ENCODE measurements at regions not wholly inside any gene's neighbourhood (a gene's known extent, or its start where the extent isn't known, plus 50 kb on each side); places are given as distances from the start of the nearest gene placed in this dataset.

DNA sequence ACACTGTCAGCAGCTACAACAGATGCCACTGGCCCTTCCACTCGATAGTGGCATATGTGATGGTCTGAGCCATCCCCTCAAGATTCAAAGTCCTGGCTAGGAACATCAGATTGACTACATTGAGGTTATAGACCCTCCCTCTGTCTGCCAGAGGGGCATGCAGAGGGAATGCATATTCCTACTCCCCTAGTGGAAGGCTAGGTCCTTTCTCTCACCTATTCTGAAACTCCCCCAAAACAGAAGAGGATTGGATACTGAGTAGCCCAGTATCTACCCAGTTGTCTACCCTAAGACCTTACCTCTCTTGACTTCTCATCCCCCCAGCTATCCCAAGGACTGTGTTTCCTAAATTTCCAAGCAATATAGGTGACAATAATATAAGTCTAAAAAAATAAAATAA lies 78.5 kb upstream of the PDE4D start:
- H3K4me3 ChIP-seq (ENCODE audit: low read length), result no peak overlapping the region
- no peaks in the 10 kb centered on the region for H3K79me2 ChIP-seq (ENCODE audit: low read length)
- H3K9ac ChIP-seq (ENCODE audit: low read length), result no peak overlapping the region
- no peak overlapping the region for H2AFZ ChIP-seq (ENCODE audit: low read length)
- no peak overlapping the region for H3K4me2 ChIP-seq (ENCODE audit: low read length)
- DNase-seq (no peak), ATAC-seq (no peak)
- POLR2A ChIA-PET (ENCODE audit: unreplicated experiment), result no interaction called here
- H3K36me3 ChIP-seq (ENCODE audit: low read depth, low read length), result no peaks in the 10 kb centered on the region
- H3F3A ChIP-seq (ENCODE audit: low read length, unreplicated experiment), result no peaks in the 10 kb centered on the region
- TF ChIP-seq EZH2 (IDR thresholded peaks at IDR 0.05; ENCODE audit: low read length, unreplicated experiment) (no peak), EZH2phosphoT487 (IDR thresholded peaks at IDR 0.05; ENCODE audit: borderline replicate concordance, low read length) (no peak)
- TF ChIP-seq, protein P1, sequence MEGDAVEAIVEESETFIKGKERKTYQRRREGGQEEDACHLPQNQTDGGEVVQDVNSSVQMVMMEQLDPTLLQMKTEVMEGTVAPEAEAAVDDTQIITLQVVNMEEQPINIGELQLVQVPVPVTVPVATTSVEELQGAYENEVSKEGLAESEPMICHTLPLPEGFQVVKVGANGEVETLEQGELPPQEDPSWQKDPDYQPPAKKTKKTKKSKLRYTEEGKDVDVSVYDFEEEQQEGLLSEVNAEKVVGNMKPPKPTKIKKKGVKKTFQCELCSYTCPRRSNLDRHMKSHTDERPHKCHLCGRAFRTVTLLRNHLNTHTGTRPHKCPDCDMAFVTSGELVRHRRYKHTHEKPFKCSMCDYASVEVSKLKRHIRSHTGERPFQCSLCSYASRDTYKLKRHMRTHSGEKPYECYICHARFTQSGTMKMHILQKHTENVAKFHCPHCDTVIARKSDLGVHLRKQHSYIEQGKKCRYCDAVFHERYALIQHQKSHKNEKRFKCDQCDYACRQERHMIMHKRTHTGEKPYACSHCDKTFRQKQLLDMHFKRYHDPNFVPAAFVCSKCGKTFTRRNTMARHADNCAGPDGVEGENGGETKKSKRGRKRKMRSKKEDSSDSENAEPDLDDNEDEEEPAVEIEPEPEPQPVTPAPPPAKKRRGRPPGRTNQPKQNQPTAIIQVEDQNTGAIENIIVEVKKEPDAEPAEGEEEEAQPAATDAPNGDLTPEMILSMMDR (conservative IDR thresholded peaks at IDR 0.05; ENCODE audit: low read depth, low read length), result no peak
- no peaks in the 10 kb centered on the region for H4K20me1 ChIP-seq (ENCODE audit: low read length)
- H3K27me3 ChIP-seq (ENCODE audit: low read length), result no peaks in the 10 kb centered on the region
- BruUV-seq (replicated peaks), result no TSS peak
- CTCF ChIA-PET, result no interaction called here
- H3K27ac ChIP-seq (ENCODE audit: low read length), result no peak overlapping the region
- no peaks in the 10 kb centered on the region for H3K4me1 ChIP-seq (ENCODE audit: insufficient read depth, low read length)
- intact Hi-C loops (cut with micrococcal nuclease), result no loop called here
- H3K9me3 ChIP-seq (ENCODE audit: low read length), result no peaks in the 10 kb centered on the region
- H3K9me2 ChIP-seq (replicated peaks; ENCODE audit: low read length), result no peaks in the 10 kb centered on the region

DNA sequence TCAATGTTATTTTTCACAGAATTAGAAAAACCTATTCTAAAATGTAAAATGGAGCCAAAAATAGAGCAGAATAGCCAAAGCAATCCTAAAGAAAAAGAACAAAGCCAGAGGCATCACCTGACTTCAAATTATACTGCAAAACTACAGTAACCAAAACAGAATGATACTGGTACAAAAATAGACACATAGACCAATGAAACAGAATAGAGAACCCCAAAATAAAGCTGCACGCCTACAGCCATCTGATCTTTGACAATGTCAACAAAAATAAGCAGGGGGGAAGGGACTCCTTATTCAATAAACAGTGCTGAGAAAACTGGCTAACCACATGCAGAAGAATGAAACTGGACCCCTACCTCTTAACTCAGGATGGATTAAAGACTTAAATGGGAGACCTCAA lies 65.8 kb upstream of the PDE4D start:
- Histone ChIP-seq H3K4me3 (ENCODE audit: low read length) (no peak overlapping the region), H3K27ac (ENCODE audit: low read length) (no peak overlapping the region), H3K9me2 (replicated peaks; ENCODE audit: low read length) (no peaks in the 10 kb centered on the region), H3K79me2 (ENCODE audit: low read length) (no peaks in the 10 kb centered on the region), H3F3A (ENCODE audit: low read length, unreplicated experiment) (no peaks in the 10 kb centered on the region), H3K9ac (ENCODE audit: low read length) (no peak overlapping the region), H4K20me1 (ENCODE audit: low read length) (no peaks in the 10 kb centered on the region), H3K4me1 (ENCODE audit: insufficient read depth, low read length) (no peaks in the 10 kb centered on the region), H3K9me3 (ENCODE audit: low read length) (no peaks in the 10 kb centered on the region), H2AFZ (ENCODE audit: low read length) (no peak overlapping the region), H3K27me3 (ENCODE audit: low read length) (peaks cover 3% of the 10 kb centered on the region), H3K36me3 (ENCODE audit: low read depth, low read length) (no peaks in the 10 kb centered on the region), H3K4me2 (ENCODE audit: low read length) (no peak overlapping the region)
- no peak for DNase-seq
- BruUV-seq (replicated peaks), result no TSS peak
- ChIA-PET CTCF (no interaction called here), POLR2A (ENCODE audit: unreplicated experiment) (no interaction called here)
- intact Hi-C loops (cut with micrococcal nuclease), result no loop called here
- TF ChIP-seq EZH2phosphoT487 (IDR thresholded peaks at IDR 0.05; ENCODE audit: borderline replicate concordance, low read length), result no peak
- TF ChIP-seq, protein P1 (conservative IDR thresholded peaks at IDR 0.05; ENCODE audit: low read depth, low read length), result no peak
- TF ChIP-seq EZH2 (IDR thresholded peaks at IDR 0.05; ENCODE audit: low read length, unreplicated experiment), result no peak
- ATAC-seq, result no peak

DNA sequence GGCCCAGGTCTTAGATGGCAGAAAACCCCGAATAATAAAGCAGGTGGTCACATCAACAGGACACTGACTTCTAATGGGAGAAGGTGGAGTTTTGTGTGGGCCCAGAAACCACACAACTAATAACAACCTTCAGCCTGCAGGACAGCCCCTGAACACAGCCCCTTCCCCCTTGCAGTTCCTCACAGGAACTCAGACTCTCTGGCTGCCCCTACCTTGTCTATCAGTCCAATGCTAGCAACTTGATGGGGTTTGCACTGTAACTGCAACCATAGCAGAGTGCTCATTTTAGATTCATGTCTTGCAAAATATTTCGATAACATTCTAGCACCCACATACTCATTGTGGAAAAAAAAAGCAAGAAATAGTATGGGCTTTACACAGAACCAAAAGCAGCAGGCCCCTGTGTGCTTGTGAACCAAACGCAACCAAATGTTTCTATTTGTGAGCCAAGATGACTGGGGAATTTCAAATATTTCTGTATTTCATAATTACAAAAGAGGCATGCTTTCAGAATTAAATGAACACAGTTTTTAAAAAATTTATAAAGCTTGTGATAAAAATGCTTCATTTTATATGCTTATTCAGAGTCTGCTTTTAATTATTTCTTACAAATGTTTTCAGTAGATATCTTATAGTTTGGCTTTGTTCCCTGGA lies 62.7 kb upstream of the PDE4D start:
- no peak overlapping the region for H3K27ac ChIP-seq (ENCODE audit: low read length)
- H3K4me3 ChIP-seq (ENCODE audit: low read length), result no peak overlapping the region
- DNase-seq (no peak), ATAC-seq (no peak)
- H3K4me2 ChIP-seq (ENCODE audit: low read length), result no peak overlapping the region
- H3K27me3 ChIP-seq (ENCODE audit: low read length), result peaks cover 17% of the 10 kb centered on the region
- H3K79me2 ChIP-seq (ENCODE audit: low read length), result no peaks in the 10 kb centered on the region
- H3K4me1 ChIP-seq (ENCODE audit: insufficient read depth, low read length), result no peaks in the 10 kb centered on the region
- H3K9ac ChIP-seq (ENCODE audit: low read length), result no peak overlapping the region
- no peaks in the 10 kb centered on the region for H3K9me2 ChIP-seq (replicated peaks; ENCODE audit: low read length)
- intact Hi-C loops (cut with micrococcal nuclease), result no loop called here
- ChIA-PET CTCF (no interaction called here), POLR2A (ENCODE audit: unreplicated experiment) (no interaction called here)
- TF ChIP-seq EZH2phosphoT487 (IDR thresholded peaks at IDR 0.05; ENCODE audit: borderline replicate concordance, low read length) (no peak), EZH2 (IDR thresholded peaks at IDR 0.05; ENCODE audit: low read length, unreplicated experiment) (no peak)
- TF ChIP-seq, protein P1 (conservative IDR thresholded peaks at IDR 0.05; ENCODE audit: low read depth, low read length), result no peak
- no peaks in the 10 kb centered on the region for H3F3A ChIP-seq (ENCODE audit: low read length, unreplicated experiment)
- no peaks in the 10 kb centered on the region for H3K36me3 ChIP-seq (ENCODE audit: low read depth, low read length)
- no TSS peak for BruUV-seq (replicated peaks)
- no peak overlapping the region for H2AFZ ChIP-seq (ENCODE audit: low read length)
- no peaks in the 10 kb centered on the region for H4K20me1 ChIP-seq (ENCODE audit: low read length)
- no peaks in the 10 kb centered on the region for H3K9me3 ChIP-seq (ENCODE audit: low read length)
